Ascending aorta (tissue), 2 donors: ENCODE measurements at regions not wholly inside any gene's neighbourhood (a gene's known extent, or its start where the extent isn't known, plus 50 kb on each side); places are given as distances from the start of the nearest gene placed in this dataset.

Source experiments
- DNase-seq, 2 donors: peaks; one replicate each; pipeline ENCODE4 v3.0.0-alpha.2; 2019; ENCODE audit warnings: low spot score in 2 of 2
- H3K27ac ChIP-seq, 2 donors: fragments of 200-600 bp; sonication (generic); one replicate each; pipeline ENCODE4 v1.5.1; 2016 to 2017; ENCODE audit warnings: mild to moderate bottlenecking in 1 of 2
- H3K27me3 ChIP-seq: fragments of 200-600 bp; sonication (generic); one replicate; pipeline ENCODE4 v1.5.1; 2017
- H3K36me3 ChIP-seq, 2 donors: fragments of 200-600 bp; sonication (generic); one replicate each; pipeline ENCODE4 v1.5.1; 2016
- H3K4me1 ChIP-seq, 2 donors: fragments of 200-600 bp; sonication (generic); one replicate each; pipeline ENCODE4 v1.5.1; 2016 to 2017; ENCODE audit warnings: mild to moderate bottlenecking in 1 of 2
- H3K4me3 ChIP-seq, 2 donors: fragments of 200-600 bp; sonication (generic); one replicate each; pipeline ENCODE4 v1.5.1; 2016 to 2017; ENCODE audit warnings: mild to moderate bottlenecking in 1 of 2
- H3K9me3 ChIP-seq, 2 donors: fragments of 200-600 bp; sonication (generic); one replicate each; pipeline ENCODE4 v1.5.1; 2016
- CTCF ChIP-seq, 3 experiments: fragments of 200-600 bp in 2 of 3; fragments of 450-650 bp in 1 of 3; sonication (generic) in 2 of 3; IDR thresholded peaks; one replicate each; pipeline ENCODE4 v1.5.1; 2016 to 2019; ENCODE audit warnings: antibody characterized with exemption in 3 of 3, mild to moderate bottlenecking in 1 of 3, moderate library complexity in 1 of 3
- intact Hi-C: fragments of 100-400 bp; cut with DNase I; formaldehyde crosslinking; loops from one replicate; pipeline ENCODE4 v1.15.1; 2023

DNA sequence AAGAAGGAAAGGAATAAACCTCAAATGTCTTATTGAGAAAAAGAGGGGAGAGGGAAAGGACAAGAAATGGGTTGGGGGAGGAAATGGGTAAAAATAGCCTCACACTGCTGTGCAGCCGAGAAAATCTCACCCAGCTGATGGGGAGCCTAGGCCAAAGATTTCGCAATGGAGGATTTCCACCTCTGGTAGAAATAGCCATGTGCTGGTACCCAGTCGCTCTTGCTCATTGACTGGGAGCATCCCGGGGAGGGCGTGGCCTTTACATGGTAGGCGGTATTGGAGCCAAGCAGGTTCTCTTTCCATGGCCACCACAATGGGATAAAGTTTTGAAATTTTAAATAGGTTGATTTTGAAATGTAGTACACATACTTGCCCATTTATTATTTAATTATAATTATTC lies 255.1 kb upstream of the LDB2 start:
- Histone ChIP-seq H3K9me3 (peaks cover 0 to under 1% of the 10 kb centered on the region in 2 donors), H3K27me3 (no peaks in the 10 kb centered on the region), H3K4me1 (no peaks in the 10 kb centered on the region), H3K36me3 (no peaks in the 10 kb centered on the region), H3K27ac (no peak overlapping the region), H3K4me3 (no peak overlapping the region)
- DNase-seq = no peak
- no peak for TF ChIP-seq CTCF (IDR thresholded peaks at IDR 0.05)
- intact Hi-C loops = no loop called here

GRCh38 chr4:17152941-17153540 lies 254.6 kb upstream of the LDB2 start:
- intact Hi-C loops = no loop called here
- H3K27ac ChIP-seq = no peak overlapping the region
- DNase-seq = no peak
- H3K36me3 ChIP-seq = no peaks in the 10 kb centered on the region
- H3K4me3 ChIP-seq = no peak overlapping the region
- no peaks in the 10 kb centered on the region for H3K27me3 ChIP-seq
- H3K9me3 ChIP-seq = no peaks in the 10 kb centered on the region
- TF ChIP-seq CTCF (IDR thresholded peaks at IDR 0.05) = no peak
- H3K4me1 ChIP-seq = no peaks in the 10 kb centered on the region

DNA sequence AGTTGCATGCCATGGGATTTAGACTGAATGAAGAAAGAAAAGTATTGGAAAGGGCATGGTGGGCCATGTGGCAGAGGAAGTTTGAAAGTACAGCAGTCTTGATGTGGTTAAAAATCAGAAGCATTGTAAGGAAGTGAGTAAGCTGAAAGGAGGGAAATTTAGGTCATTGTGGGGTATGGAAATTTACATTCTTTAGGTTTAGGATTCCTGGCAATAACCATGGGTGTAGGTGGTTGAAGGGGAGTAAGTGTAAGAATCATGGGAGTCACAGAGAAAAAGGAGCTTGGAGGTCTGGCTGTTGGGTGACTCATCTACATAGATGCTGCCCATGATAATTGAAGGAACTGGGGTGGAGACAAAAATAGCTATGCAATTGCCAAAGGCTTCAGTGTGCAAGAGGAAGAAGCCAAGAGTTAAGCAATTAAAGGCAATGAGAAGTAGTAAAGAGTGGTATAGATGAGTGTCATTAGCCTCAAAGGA lies 243.8 kb upstream of the LDB2 start:
- H3K4me1 ChIP-seq = no peaks in the 10 kb centered on the region
- H3K36me3 ChIP-seq = no peaks in the 10 kb centered on the region
- no peak for DNase-seq
- intact Hi-C loops = no loop called here
- H3K4me3 ChIP-seq = no peak overlapping the region
- no peak overlapping the region for H3K27ac ChIP-seq
- H3K27me3 ChIP-seq = no peaks in the 10 kb centered on the region
- no peak for TF ChIP-seq CTCF (IDR thresholded peaks at IDR 0.05)
- peaks cover 0 to 10% of the 10 kb centered on the region in 2 donors for H3K9me3 ChIP-seq

- Histone ChIP-seq H3K4me1 (no peaks in the 10 kb centered on the region), H3K9me3 (peaks cover 0 to 10% of the 10 kb centered on the region in 2 donors), H3K27ac (no peak overlapping the region), H3K4me3 (no peak overlapping the region), H3K36me3 (no peaks in the 10 kb centered on the region), H3K27me3 (no peaks in the 10 kb centered on the region)
- no peak for TF ChIP-seq CTCF (IDR thresholded peaks at IDR 0.05)
- no peak for DNase-seq
- intact Hi-C loops = no loop called here
Observed at GRCh38 chr4:17138847-17139246, 240.4 kb upstream of the LDB2 start.

DNA sequence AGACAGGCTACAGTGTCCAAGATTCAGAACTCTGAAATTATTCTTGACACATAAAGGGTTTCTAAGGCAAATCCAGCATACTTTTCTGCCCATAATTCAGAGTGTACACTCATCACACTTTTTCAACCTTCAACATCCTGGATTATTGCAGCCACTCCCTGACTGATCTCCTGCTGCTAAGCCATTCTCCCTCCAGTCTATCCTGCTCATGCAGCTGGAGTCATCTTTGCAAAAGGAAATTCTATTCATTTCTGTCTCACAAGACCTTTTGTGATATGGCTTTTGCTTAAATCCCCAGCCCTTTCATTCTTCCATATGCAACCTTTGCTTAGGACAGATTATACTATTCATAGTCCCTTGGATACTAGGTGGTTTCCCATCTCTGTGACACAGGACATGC lies 236.1 kb upstream of the LDB2 start:
- Histone ChIP-seq H3K27ac (no peak overlapping the region), H3K9me3 (peaks cover 0 to 4% of the 10 kb centered on the region in 2 donors), H3K27me3 (no peaks in the 10 kb centered on the region), H3K4me1 (no peaks in the 10 kb centered on the region), H3K36me3 (no peaks in the 10 kb centered on the region), H3K4me3 (no peak overlapping the region)
- no peak for TF ChIP-seq CTCF (IDR thresholded peaks at IDR 0.05)
- no peak for DNase-seq
- intact Hi-C loops = no loop called here

DNA sequence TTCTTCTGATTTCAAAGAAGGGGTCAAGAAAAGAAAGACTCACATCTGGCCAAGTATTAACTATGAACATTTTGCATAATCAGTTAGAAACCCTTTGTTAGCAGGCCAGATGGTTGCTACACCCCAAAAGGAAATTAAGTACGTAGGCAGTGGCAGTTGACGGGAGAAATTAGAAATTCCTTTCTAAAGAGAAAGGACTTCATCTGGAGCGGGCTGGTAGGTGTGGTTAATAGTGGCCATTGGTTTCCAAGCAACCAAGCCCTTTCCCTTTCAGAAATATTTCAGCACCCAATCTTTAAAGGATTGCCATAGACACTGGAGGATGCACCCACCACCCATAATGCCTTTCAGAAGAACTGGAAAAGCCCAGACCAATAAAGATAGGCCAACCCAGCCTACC lies 235.7 kb upstream of the LDB2 start:
- intact Hi-C loops = no loop called here
- no peak for TF ChIP-seq CTCF (IDR thresholded peaks at IDR 0.05)
- Histone ChIP-seq H3K4me1 (no peaks in the 10 kb centered on the region), H3K9me3 (no peaks in the 10 kb centered on the region), H3K27me3 (no peaks in the 10 kb centered on the region), H3K27ac (no peak overlapping the region), H3K36me3 (no peaks in the 10 kb centered on the region), H3K4me3 (no peak overlapping the region)
- no peak for DNase-seq
